ENCODE measurements at regions not wholly inside any gene's neighbourhood (a gene's known extent, or its start where the extent isn't known, plus 50 kb on each side); places are given as distances from the start of the nearest gene placed in this dataset.

DNA sequence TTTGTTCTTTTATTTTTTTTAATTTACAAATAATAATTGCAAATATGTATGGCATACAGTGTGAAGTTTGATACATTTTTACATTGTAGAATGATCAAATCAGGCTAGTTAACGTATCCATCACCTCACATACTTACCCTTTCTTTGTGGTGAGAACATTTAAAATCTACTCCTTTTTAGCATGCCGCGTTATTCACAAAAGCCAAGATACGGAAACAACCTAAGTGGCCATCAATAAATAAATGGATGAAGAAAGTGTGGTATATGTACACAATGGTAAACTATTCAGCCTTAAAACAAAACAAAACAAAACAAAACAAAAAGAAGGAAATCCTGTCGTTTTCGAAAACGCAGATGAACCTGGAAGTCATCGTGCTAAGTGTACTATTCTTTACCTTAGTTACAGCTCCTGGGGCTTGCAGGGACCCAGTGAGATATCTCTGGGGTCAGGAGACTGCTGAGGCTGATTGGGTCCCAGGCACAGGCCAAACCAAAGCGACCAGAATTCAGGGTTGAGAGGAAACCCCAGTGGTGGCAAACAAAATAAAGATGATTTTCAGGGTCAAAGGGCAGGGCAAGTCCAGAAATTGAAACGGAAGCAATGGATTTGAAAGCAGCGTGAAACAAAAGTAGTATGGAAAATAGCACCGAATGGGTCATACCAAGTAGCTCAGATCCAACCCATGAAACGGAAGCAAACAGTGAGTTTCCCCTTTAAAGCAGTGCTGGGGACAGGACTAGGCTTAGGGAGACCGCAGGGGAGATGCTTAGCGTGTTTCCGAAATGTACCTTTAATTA, 188.2 kb downstream of the PLPP3 start:
- Histone ChIP-seq H3K27ac (no peak overlapping the region), H3K4me1 (no peaks in the 10 kb centered on the region), H3K4me3 (no peak overlapping the region), H3K36me3 (replicated peaks in 1 of 2; ENCODE audit: insufficient read depth in 1 of 2, low read depth in 2 of 2) (no peaks in the 10 kb centered on the region), H3K9me3 (no peaks in the 10 kb centered on the region), H3K27me3 (no peaks in the 10 kb centered on the region)
- WGBS, 2 donors: 89 to 91% methylated on average over 16 of the region's 16 CpGs
- TF ChIP-seq, protein P1, sequence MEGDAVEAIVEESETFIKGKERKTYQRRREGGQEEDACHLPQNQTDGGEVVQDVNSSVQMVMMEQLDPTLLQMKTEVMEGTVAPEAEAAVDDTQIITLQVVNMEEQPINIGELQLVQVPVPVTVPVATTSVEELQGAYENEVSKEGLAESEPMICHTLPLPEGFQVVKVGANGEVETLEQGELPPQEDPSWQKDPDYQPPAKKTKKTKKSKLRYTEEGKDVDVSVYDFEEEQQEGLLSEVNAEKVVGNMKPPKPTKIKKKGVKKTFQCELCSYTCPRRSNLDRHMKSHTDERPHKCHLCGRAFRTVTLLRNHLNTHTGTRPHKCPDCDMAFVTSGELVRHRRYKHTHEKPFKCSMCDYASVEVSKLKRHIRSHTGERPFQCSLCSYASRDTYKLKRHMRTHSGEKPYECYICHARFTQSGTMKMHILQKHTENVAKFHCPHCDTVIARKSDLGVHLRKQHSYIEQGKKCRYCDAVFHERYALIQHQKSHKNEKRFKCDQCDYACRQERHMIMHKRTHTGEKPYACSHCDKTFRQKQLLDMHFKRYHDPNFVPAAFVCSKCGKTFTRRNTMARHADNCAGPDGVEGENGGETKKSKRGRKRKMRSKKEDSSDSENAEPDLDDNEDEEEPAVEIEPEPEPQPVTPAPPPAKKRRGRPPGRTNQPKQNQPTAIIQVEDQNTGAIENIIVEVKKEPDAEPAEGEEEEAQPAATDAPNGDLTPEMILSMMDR (IDR thresholded peaks at IDR 0.05): no peak
- no peak for TF ChIP-seq POLR2A (IDR thresholded peaks at IDR 0.05)
- no peak for ATAC-seq
- DNase-seq: no peak
- intact Hi-C loops (cut with DNase I): no loop called here

DNA sequence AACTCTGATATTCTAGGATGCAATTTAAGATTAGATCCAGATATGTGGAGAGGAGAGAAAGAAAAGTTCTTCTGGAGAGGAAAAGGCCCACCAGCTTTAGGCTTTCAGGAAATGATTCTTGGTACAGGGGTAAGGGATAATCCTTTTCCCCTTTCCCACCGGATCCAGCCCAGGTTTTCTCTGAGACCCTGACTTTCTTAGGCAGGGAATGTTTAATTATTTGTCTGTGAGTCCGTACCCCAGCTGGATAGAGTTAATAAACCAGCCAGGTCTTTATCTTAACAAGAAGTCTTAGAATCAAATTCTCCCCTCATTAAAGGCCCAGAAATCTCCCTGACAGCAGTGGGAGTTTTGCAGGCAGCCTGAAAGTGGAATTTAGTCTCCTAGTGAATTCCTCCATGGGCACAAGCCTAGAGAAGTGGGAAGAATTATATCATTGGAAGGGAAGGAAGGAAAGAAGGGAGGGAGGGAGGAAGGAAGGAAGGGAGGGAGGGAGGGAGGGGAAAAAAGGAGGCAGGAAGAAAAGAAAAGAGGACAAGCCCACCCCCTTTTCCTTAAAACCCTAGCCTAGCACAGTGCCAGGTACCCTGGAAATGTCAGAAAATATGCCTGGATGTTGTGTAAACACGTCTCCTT, 189.0 kb downstream of the PLPP3 start:
- ATAC-seq: no peak
- WGBS, 2 donors: 48 to 54% methylated on average over 3 of the region's 3 CpGs
- H3K9me3 ChIP-seq: no peaks in the 10 kb centered on the region

DNA sequence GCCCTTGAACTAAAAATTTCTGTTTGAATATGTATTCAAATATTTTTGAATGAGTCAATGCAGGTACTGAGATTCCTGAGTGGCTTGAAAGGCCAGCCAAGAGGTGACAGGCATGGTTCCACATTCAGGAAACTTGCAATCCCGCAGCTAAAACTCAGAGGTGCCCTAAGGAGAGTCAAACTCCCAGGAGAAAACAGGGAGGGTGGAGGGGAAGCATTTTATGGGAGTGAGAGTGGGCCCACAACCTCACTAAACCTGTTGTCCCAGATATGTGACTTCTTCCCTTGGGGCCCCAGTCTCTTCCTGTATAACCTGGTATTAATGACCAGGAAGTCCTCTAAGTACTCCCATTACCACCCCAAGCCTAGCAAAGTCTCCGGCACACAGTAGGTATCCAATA, 189.6 kb downstream of the PLPP3 start:
- H3K27me3 ChIP-seq: no peaks in the 10 kb centered on the region
- no peaks in the 10 kb centered on the region for H3K36me3 ChIP-seq (replicated peaks in 1 of 2; ENCODE audit: insufficient read depth in 1 of 2, low read depth in 2 of 2)
- WGBS, 2 donors: 69 to 76% methylated on average over 2 of the region's 2 CpGs
- no peak overlapping the region for H3K27ac ChIP-seq
- intact Hi-C loops (cut with DNase I): no loop called here
- no peaks in the 10 kb centered on the region for H3K9me3 ChIP-seq
- DNase-seq (no peak), ATAC-seq (no peak)
- H3K4me3 ChIP-seq: no peak overlapping the region
- H3K4me1 ChIP-seq: no peaks in the 10 kb centered on the region
- TF ChIP-seq, protein P1 (IDR thresholded peaks at IDR 0.05): no peak
- no peak for TF ChIP-seq POLR2A (IDR thresholded peaks at IDR 0.05)

More for the DNA sequence above, 189.0 kb downstream of the PLPP3 start:
- Histone ChIP-seq H3K27ac (no peak overlapping the region), H3K36me3 (replicated peaks in 1 of 2; ENCODE audit: insufficient read depth in 1 of 2, low read depth in 2 of 2) (no peaks in the 10 kb centered on the region), H3K4me3 (no peak overlapping the region), H3K27me3 (no peaks in the 10 kb centered on the region), H3K4me1 (no peaks in the 10 kb centered on the region)
- TF ChIP-seq, protein P1 (IDR thresholded peaks at IDR 0.05): no peak
- no peak for TF ChIP-seq POLR2A (IDR thresholded peaks at IDR 0.05)
- intact Hi-C loops (cut with DNase I): no loop called here
- DNase-seq: no peak

DNA sequence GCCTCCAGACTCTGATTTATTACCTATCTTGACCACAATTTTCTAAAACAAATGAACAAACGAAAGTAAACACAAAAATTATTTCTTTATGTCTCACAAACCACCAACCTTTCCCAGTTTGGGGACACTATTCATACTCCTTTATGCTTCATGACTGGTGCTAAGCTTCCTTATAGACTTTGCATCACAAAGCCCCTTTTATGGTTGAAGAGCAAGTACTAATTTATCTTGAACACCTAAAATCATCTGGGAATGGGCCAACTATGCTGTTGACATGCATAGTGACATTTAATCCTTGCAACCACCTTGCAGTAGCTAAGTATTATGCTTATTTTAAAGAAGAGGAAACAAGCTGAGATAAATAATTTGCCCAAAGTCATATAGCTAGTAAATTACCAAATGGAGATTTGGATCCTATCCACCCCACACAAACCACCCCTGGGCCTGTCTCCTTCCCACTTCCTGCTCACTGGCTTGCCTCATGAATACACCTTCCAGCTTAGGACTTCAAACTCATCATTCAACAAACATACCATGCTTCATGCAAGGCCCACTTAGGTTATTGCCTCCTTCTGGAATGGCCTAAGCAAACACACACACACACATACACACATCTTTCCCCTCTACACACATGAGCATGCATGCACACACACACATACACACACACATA, 192.2 kb downstream of the PLPP3 start:
- H3K27ac ChIP-seq: no peak overlapping the region
- no peaks in the 10 kb centered on the region for H3K9me3 ChIP-seq
- 41 to 74% methylated on average over 1 of the region's 1 CpG for WGBS, 2 donors
- H3K4me1 ChIP-seq: no peaks in the 10 kb centered on the region
- H3K4me3 ChIP-seq: no peak overlapping the region
- no peaks in the 10 kb centered on the region for H3K27me3 ChIP-seq
- no peak for ATAC-seq
- no peak for DNase-seq
- no peaks in the 10 kb centered on the region for H3K36me3 ChIP-seq (replicated peaks in 1 of 2; ENCODE audit: insufficient read depth in 1 of 2, low read depth in 2 of 2)
- intact Hi-C loops (cut with DNase I): no loop called here
- TF ChIP-seq, protein P1 (IDR thresholded peaks at IDR 0.05): no peak
